ENCODE measurements at regions not wholly inside any gene's neighbourhood (a gene's known extent, or its start where the extent isn't known, plus 50 kb on each side); places are given as distances from the start of the nearest gene placed in this dataset.
"Not testable (repeated sequence)": the region's sequence is repeated elsewhere in the genome, so short reads cannot be mapped to it uniquely, and the experiment has no call there.

GRCh38 chr11:116325247-116325646 lies 447.5 kb downstream of the BUD13 start:
- H3K9me3 Mint-ChIP-seq: peaks cover 0 to 7% (median 4%) of the 10 kb centered on the region in 7 donors
- H3K27me3 Mint-ChIP-seq (ENCODE audit: low read depth in 3 of 3): peaks cover 1 to 10% (median 3%) of the 10 kb centered on the region in 3 donors
- Histone ChIP-seq H4K20me1 (ENCODE audit: insufficient read depth, low read length) (no peaks in the 10 kb centered on the region), H3K4me2 (replicated peaks; ENCODE audit: extremely low read depth, low read length, poor library complexity, severe bottlenecking) (no peak overlapping the region), H3K9ac (ENCODE audit: insufficient read depth, low read length, poor library complexity, severe bottlenecking) (no peak overlapping the region), H3K36me3 (replicated peaks in 1 of 2; ENCODE audit: control insufficient read depth in 1 of 2, insufficient read depth in 2 of 2, low read length in 2 of 2) (no peaks in the 10 kb centered on the region), H3K27me3 (ENCODE audit: control insufficient read depth in 2 of 2, insufficient read depth in 2 of 2, low read length in 2 of 2) (peaks cover 6 to 11% of the 10 kb centered on the region in 2 donors), H3K4me3 (replicated peaks in 1 of 3; ENCODE audit: low read depth in 2 of 3, low read length in 3 of 3) (no peak overlapping the region), H3K4me1 (ENCODE audit: control insufficient read depth in 1 of 2, insufficient read depth in 2 of 2, low read length in 2 of 2) (no peaks in the 10 kb centered on the region), H2AFZ (ENCODE audit: insufficient read depth, low read depth, low read length, poor library complexity, severe bottlenecking) (no peak overlapping the region), H3K9me3 (replicated peaks in 1 of 2; ENCODE audit: control insufficient read depth in 1 of 2, insufficient read depth in 1 of 2, low read length in 2 of 2) (no peaks in the 10 kb centered on the region), H3K79me2 (ENCODE audit: insufficient read depth, low read length) (no peaks in the 10 kb centered on the region), H3K27ac (ENCODE audit: low read depth in 1 of 2, low read length in 2 of 2) (no peak overlapping the region)
- peaks cover 2% of the 10 kb centered on the region for H3K4me1 Mint-ChIP-seq
- no peaks in the 10 kb centered on the region for H3K36me3 Mint-ChIP-seq
- H3K4me3 Mint-ChIP-seq: no peak overlapping the region
- DNase-seq: no peak
- no peak for TF ChIP-seq CTCF (IDR thresholded peaks at IDR 0.05)
- no peak overlapping the region for H3K27ac Mint-ChIP-seq
- intact Hi-C loops (cut with micrococcal nuclease): no loop called here
- WGBS (ENCODE audit: insufficient coverage): no CpG with 5 or more reads among the region's 3 CpGs

GRCh38 chr11:116324077-116324476 lies 448.7 kb downstream of the BUD13 start:
- H3K27me3 Mint-ChIP-seq (ENCODE audit: low read depth in 3 of 3); H3K4me1 ChIP-seq (ENCODE audit: control insufficient read depth in 1 of 2, insufficient read depth in 2 of 2, low read length in 2 of 2); H3K36me3 Mint-ChIP-seq; H3K4me2 ChIP-seq (replicated peaks; ENCODE audit: extremely low read depth, low read length, poor library complexity, severe bottlenecking); intact Hi-C loops (cut with micrococcal nuclease); H2AFZ ChIP-seq (ENCODE audit: insufficient read depth, low read depth, low read length, poor library complexity, severe bottlenecking); H3K36me3 ChIP-seq (replicated peaks in 1 of 2; ENCODE audit: control insufficient read depth in 1 of 2, insufficient read depth in 2 of 2, low read length in 2 of 2); H3K9ac ChIP-seq (ENCODE audit: insufficient read depth, low read length, poor library complexity, severe bottlenecking); H3K4me1 Mint-ChIP-seq; H3K4me3 ChIP-seq (replicated peaks in 1 of 3; ENCODE audit: low read depth in 2 of 3, low read length in 3 of 3); H3K27ac Mint-ChIP-seq; H3K4me3 Mint-ChIP-seq; DNase-seq; H3K9me3 ChIP-seq (replicated peaks in 1 of 2; ENCODE audit: control insufficient read depth in 1 of 2, insufficient read depth in 1 of 2, low read length in 2 of 2); H3K9me3 Mint-ChIP-seq; H3K27ac ChIP-seq (ENCODE audit: low read depth in 1 of 2, low read length in 2 of 2); H4K20me1 ChIP-seq (ENCODE audit: insufficient read depth, low read length); H3K79me2 ChIP-seq (ENCODE audit: insufficient read depth, low read length): not testable (repeated sequence)
- WGBS (ENCODE audit: insufficient coverage): no CpG with 5 or more reads among the region's 6 CpGs
- peaks cover 6 to 14% of the 10 kb centered on the region in 2 donors for H3K27me3 ChIP-seq (ENCODE audit: control insufficient read depth in 2 of 2, insufficient read depth in 2 of 2, low read length in 2 of 2)

Data from CD14-positive monocyte (primary cell).